WTC11 (cell line): ENCODE measurements at regions not wholly inside any gene's neighbourhood (a gene's known extent, or its start where the extent isn't known, plus 50 kb on each side); places are given as distances from the start of the nearest gene placed in this dataset.

Source experiments
- AR ChIP-seq: fragments of 250-450 bp; sonication (Bioruptor Pico); IDR thresholded peaks from 2 replicates; pipeline ENCODE4 v1.9.0; 2021; ENCODE audit warnings: mild to moderate bottlenecking
- ATF2 ChIP-seq: sonication (generic); formaldehyde crosslinking; IDR thresholded peaks from 2 replicates; pipeline ENCODE4 v1.8.1; 2022; ENCODE audit warnings: low read depth, missing genetic modification reagents, borderline replicate concordance
- ATF3 ChIP-seq: sonication (generic); formaldehyde crosslinking; conservative IDR thresholded peaks from 2 replicates; pipeline ENCODE4 v1.8.1; 2022; ENCODE audit warnings: mild to moderate bottlenecking, missing genetic modification reagents
- CTCF ChIP-seq: fragments of 200-600 bp; IDR thresholded peaks from 2 replicates; pipeline ENCODE4 v1.8.0; 2022; ENCODE audit warnings: antibody characterized with exemption
- E2F4 ChIP-seq: sonication (generic); formaldehyde crosslinking; IDR thresholded peaks from 2 replicates; pipeline ENCODE4 v1.8.1; 2022; ENCODE audit warnings: low read depth, mild to moderate bottlenecking, moderate library complexity, missing genetic modification reagents, borderline replicate concordance
- FOXP1 ChIP-seq: sonication (generic); formaldehyde crosslinking; IDR thresholded peaks from 2 replicates; pipeline ENCODE4 v1.8.0; 2022; ENCODE audit warnings: missing genetic modification reagents, mild to moderate bottlenecking, moderate library complexity, borderline replicate concordance
- IRF1 ChIP-seq: sonication (generic); formaldehyde crosslinking; IDR thresholded peaks from 2 replicates; pipeline ENCODE4 v1.8.0; 2023; ENCODE audit warnings: missing genetic modification reagents
- MAX ChIP-seq: sonication (generic); formaldehyde crosslinking; IDR thresholded peaks from 2 replicates; pipeline ENCODE4 v1.8.0; 2022; ENCODE audit warnings: mild to moderate bottlenecking, missing genetic modification reagents
- SP1 ChIP-seq: sonication (generic); formaldehyde crosslinking; conservative IDR thresholded peaks from 2 replicates; pipeline ENCODE4 v1.8.1; 2022; ENCODE audit warnings: missing genetic modification reagents
- TP53 ChIP-seq: sonication (generic); formaldehyde crosslinking; IDR thresholded peaks from 2 replicates; pipeline ENCODE4 v1.8.1; 2023; ENCODE audit warnings: mild to moderate bottlenecking, missing genetic modification reagents
- USF2 ChIP-seq: sonication (generic); formaldehyde crosslinking; IDR thresholded peaks from 2 replicates; pipeline ENCODE4 v1.8.1; 2023; ENCODE audit warnings: mild to moderate bottlenecking, missing genetic modification reagents, moderate library complexity
- ZNF138 ChIP-seq: sonication (generic); formaldehyde crosslinking; conservative IDR thresholded peaks from 2 replicates; pipeline ENCODE4 v1.8.1; 2022; ENCODE audit warnings: mild to moderate bottlenecking, moderate library complexity, missing genetic modification reagents

GRCh38 chr11:93903989-93904388 is 53.6 kb upstream of the VSTM5 start:
- TF ChIP-seq CTCF (no peak), E2F4 (CRISPR knock-in tag) (no peak), TP53 (no peak), ATF3 (no peak), FOXP1 (CRISPR knock-in tag) (no peak), AR (CRISPR knock-in tag) (no peak), SP1 (CRISPR knock-in tag) (no peak), ZNF138 (CRISPR knock-in tag) (no peak), ATF2 (no peak), IRF1 (CRISPR knock-in tag) (no peak), MAX (no peak), USF2 (CRISPR knock-in tag) (no peak)
